ENCODE measurements at regions not wholly inside any gene's neighbourhood (a gene's known extent, or its start where the extent isn't known, plus 50 kb on each side); places are given as distances from the start of the nearest gene placed in this dataset.

- DNase-seq, result no peak
These were observed 282.7 kb upstream of the C2CD4B start for GRCh38 chr15:62447742-62448141.

- no peak for DNase-seq
These were observed 284.6 kb upstream of the C2CD4B start for GRCh38 chr15:62449638-62450037.

- no peak for DNase-seq
These were observed 285.0 kb upstream of the C2CD4B start for GRCh38 chr15:62450061-62450460.

GRCh38 chr15:62452026-62452425 is 286.9 kb upstream of the C2CD4B start:
- DNase-seq, result no peak

GRCh38 chr15:62452667-62453066 is 287.6 kb upstream of the C2CD4B start:
- DNase-seq, result no peak

GRCh38 chr15:62453375-62453774 is 288.3 kb upstream of the C2CD4B start:
- DNase-seq, result no peak

- no peak for DNase-seq
These were observed 288.9 kb upstream of the C2CD4B start for GRCh38 chr15:62453981-62454380.

- no peak for DNase-seq
These were observed 289.6 kb upstream of the C2CD4B start for GRCh38 chr15:62454567-62455172.

GRCh38 chr15:62455441-62455921 is 290.4 kb upstream of the C2CD4B start:
- no peak for DNase-seq

- no peak for DNase-seq
These were observed 291.2 kb upstream of the C2CD4B start for GRCh38 chr15:62456011-62456920.

GRCh38 chr15:62457100-62457499 is 292.0 kb upstream of the C2CD4B start:
- DNase-seq, result no peak

- no peak for DNase-seq
These were observed 294.8 kb upstream of the C2CD4B start for GRCh38 chr15:62459875-62460274.

- DNase-seq, result no peak
These were observed 297.2 kb upstream of the C2CD4B start for GRCh38 chr15:62462268-62462667.

GRCh38 chr15:62462721-62463120 is 297.6 kb upstream of the C2CD4B start:
- no peak for DNase-seq

GRCh38 chr15:62464705-62465104 is 299.6 kb upstream of the C2CD4B start:
- DNase-seq, result no peak

GRCh38 chr15:62465173-62465572 is 300.1 kb upstream of the C2CD4B start:
- DNase-seq, result no peak

- DNase-seq, result no peak
These were observed 304.4 kb upstream of the C2CD4B start for GRCh38 chr15:62469478-62469873.

- DNase-seq, result no peak
These were observed 305.0 kb upstream of the C2CD4B start for GRCh38 chr15:62469874-62470688.

GRCh38 chr15:62472616-62473299 is 307.7 kb upstream of the C2CD4B start:
- DNase-seq, result no peak

- no peak for DNase-seq
These were observed 309.1 kb upstream of the C2CD4B start for GRCh38 chr15:62474021-62474770.

- no peak for DNase-seq
These were observed 309.7 kb upstream of the C2CD4B start for GRCh38 chr15:62474771-62475124.

- DNase-seq, result no peak
These were observed 310.5 kb upstream of the C2CD4B start for GRCh38 chr15:62475591-62475990.

All from stimulated activated CD4-positive, alpha-beta T cell treated with anti-CD3 and anti-CD28 coated beads, Interleukin-2, amount 100 ng/mL, for 48 hours (primary cell).